CD8-positive, alpha-beta memory T cell (primary cell): ENCODE measurements at regions not wholly inside any gene's neighbourhood (a gene's known extent, or its start where the extent isn't known, plus 50 kb on each side); places are given as distances from the start of the nearest gene placed in this dataset.

Source experiments
- CTCF ChIA-PET: fragments of 350-600 bp; sonication (Branson Sonifier 250); formaldehyde crosslinking; loops from one replicate; lab custom pipeline; 2021; ENCODE audit warnings: antibody characterized with exemption; lab: Charles Lee
- POLR2A ChIA-PET: fragments of 350-600 bp; sonication (Branson Sonifier 250); formaldehyde crosslinking; loops from one replicate; lab custom pipeline; 2021; ENCODE audit warnings: antibody characterized with exemption; lab: Charles Lee
- DNase-seq, 5 donors: peaks; one replicate each; pipeline versions ENCODE4 v3.0.0 to v3.0.0-alpha.2; 2020 to 2022; ENCODE audit warnings: mixed read lengths in 1 of 5
- H3K27ac ChIP-seq: one replicate; pipeline ENCODE4 v1.7.0; 2013; ENCODE audit warnings: low read depth, mild to moderate bottlenecking, low read length, moderate library complexity
- H3K27me3 ChIP-seq: 2 replicates; pipeline ENCODE4 v1.7.0; 2013; ENCODE audit warnings: low read length, mild to moderate bottlenecking; ENCODE audit not compliant: insufficient read depth, poor library complexity, severe bottlenecking
- H3K36me3 ChIP-seq: 2 replicates; pipeline ENCODE4 v1.7.0; 2013; ENCODE audit warnings: mild to moderate bottlenecking, low read length, moderate library complexity; ENCODE audit not compliant: insufficient read depth
- H3K4me1 ChIP-seq: 2 replicates; pipeline ENCODE4 v1.7.0; 2013; ENCODE audit warnings: mild to moderate bottlenecking, low read length, moderate library complexity; ENCODE audit not compliant: insufficient read depth
- H3K4me3 ChIP-seq: 2 replicates; pipeline ENCODE4 v1.7.0; 2013; ENCODE audit warnings: mild to moderate bottlenecking, low read length
- H3K9me3 ChIP-seq: 2 replicates; pipeline ENCODE4 v1.7.0; 2013; ENCODE audit warnings: mild to moderate bottlenecking, low read length
- H3K27ac Mint-ChIP-seq, 8 donors: one replicate each; pipeline ENCODE4 v1.8.0; 2020 to 2021; ENCODE audit warnings: mixed read lengths in 8 of 8, mild to moderate bottlenecking in 6 of 8, inconsistent platforms in 3 of 8, moderate library complexity in 3 of 8
- H3K27me3 Mint-ChIP-seq, 2 donors: one replicate each; pipeline ENCODE4 v1.8.0; 2020 to 2021; ENCODE audit warnings: mixed read lengths in 2 of 2, mild to moderate bottlenecking in 1 of 2, moderate library complexity in 1 of 2
- H3K36me3 Mint-ChIP-seq, 3 donors: one replicate each; pipeline ENCODE4 v1.8.0; 2020 to 2021; ENCODE audit warnings: mixed read lengths in 3 of 3, inconsistent platforms in 1 of 3, mild to moderate bottlenecking in 1 of 3
- H3K4me1 Mint-ChIP-seq, 3 donors: one replicate each; pipeline ENCODE4 v1.8.0; 2020 to 2021; ENCODE audit warnings: mixed read lengths in 3 of 3, inconsistent platforms in 1 of 3, mild to moderate bottlenecking in 1 of 3
- H3K4me3 Mint-ChIP-seq, 7 donors: one replicate each; pipeline ENCODE4 v1.8.0; 2020 to 2021; ENCODE audit warnings: mixed read lengths in 7 of 7, mild to moderate bottlenecking in 6 of 7, moderate library complexity in 4 of 7, inconsistent platforms in 2 of 7
- H3K9me3 Mint-ChIP-seq, 5 donors: one replicate each; pipeline ENCODE4 v1.8.0; 2020 to 2022; ENCODE audit warnings: mixed read lengths in 5 of 5, mild to moderate bottlenecking in 3 of 5, moderate library complexity in 2 of 5, inconsistent platforms in 1 of 5

- peaks cover 0 to 22% (median 8%) of the 10 kb centered on the region in 5 donors for H3K9me3 Mint-ChIP-seq
- H3K27me3 ChIP-seq: no peaks in the 10 kb centered on the region
These were observed 981.5 kb upstream of the ADGRB3 start for GRCh38 chr6:67653561-67653960.

DNA sequence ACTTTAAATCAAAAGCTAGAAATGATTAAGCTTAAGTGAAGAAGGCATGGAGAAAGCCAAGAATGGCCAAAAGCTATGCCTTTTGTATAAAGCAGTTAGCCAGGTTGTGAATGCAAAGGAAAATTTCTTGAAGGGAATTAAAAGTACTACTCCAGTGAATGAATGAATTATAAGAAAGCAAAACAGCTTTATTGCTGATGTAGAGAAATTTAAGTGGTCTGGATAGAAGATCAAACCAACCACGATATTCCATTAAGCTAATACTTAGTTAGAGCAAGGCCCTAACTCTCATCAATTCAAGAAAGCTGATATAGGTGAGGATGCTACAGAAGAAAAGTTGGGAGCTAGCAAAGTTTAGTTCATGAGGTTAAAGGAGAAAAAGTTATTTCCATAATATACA, 988.5 kb upstream of the ADGRB3 start:
- Histone ChIP-seq H3K27ac (no peak overlapping the region), H3K4me1 (no peaks in the 10 kb centered on the region), H3K36me3 (no peaks in the 10 kb centered on the region), H3K9me3 (no peaks in the 10 kb centered on the region), H3K4me3 (no peak overlapping the region), H3K27me3 (no peaks in the 10 kb centered on the region)
- no peak for DNase-seq
- H3K27me3 Mint-ChIP-seq: no peaks in the 10 kb centered on the region
- POLR2A ChIA-PET: no interaction called here
- no peaks in the 10 kb centered on the region for H3K36me3 Mint-ChIP-seq
- CTCF ChIA-PET: no interaction called here
- no peak overlapping the region for H3K27ac Mint-ChIP-seq
- H3K9me3 Mint-ChIP-seq: peaks cover 0 to 6% (median 0%) of the 10 kb centered on the region in 5 donors
- H3K4me3 Mint-ChIP-seq: no peak overlapping the region
- no peaks in the 10 kb centered on the region for H3K4me1 Mint-ChIP-seq

More at GRCh38 chr6:67653561-67653960, 981.5 kb upstream of the ADGRB3 start:
- no peak overlapping the region for H3K27ac ChIP-seq
- no peaks in the 10 kb centered on the region for H3K4me1 ChIP-seq
- no peak for DNase-seq
- no peaks in the 10 kb centered on the region for H3K36me3 Mint-ChIP-seq
- POLR2A ChIA-PET: no interaction called here
- no peaks in the 10 kb centered on the region for H3K27me3 Mint-ChIP-seq
- H3K36me3 ChIP-seq: no peaks in the 10 kb centered on the region
- H3K9me3 ChIP-seq: no peaks in the 10 kb centered on the region
- no peak overlapping the region for H3K4me3 Mint-ChIP-seq
- CTCF ChIA-PET: no interaction called here
- H3K4me3 ChIP-seq: no peak overlapping the region
- no peaks in the 10 kb centered on the region for H3K4me1 Mint-ChIP-seq
- H3K27ac Mint-ChIP-seq: no peak overlapping the region

DNA sequence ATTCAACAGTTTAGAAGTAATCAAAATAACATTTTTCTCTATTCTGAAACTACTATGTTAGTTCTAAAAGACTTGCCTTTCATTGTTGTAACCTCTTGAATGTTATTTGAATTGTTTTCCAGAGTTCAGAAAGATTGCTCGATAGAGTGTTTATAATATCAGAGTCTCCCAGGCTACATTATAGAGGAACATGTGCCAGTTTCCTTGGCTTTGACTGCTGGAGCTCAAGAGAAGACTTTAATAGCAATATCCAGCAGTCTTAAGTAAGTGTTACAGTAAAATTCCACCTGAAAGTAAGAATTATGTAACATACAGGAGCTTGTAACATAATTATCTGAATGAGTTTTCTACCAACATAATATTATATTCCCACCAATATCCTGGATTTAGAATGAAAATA, 991.8 kb upstream of the ADGRB3 start:
- ChIA-PET POLR2A (no interaction called here), CTCF (no interaction called here)
- H3K27ac Mint-ChIP-seq: no peak overlapping the region
- H3K4me3 Mint-ChIP-seq: no peak overlapping the region
- peaks cover 0 to 14% (median 3%) of the 10 kb centered on the region in 5 donors for H3K9me3 Mint-ChIP-seq
- Histone ChIP-seq H3K9me3 (no peaks in the 10 kb centered on the region), H3K4me3 (no peak overlapping the region), H3K27me3 (no peaks in the 10 kb centered on the region), H3K36me3 (no peaks in the 10 kb centered on the region), H3K4me1 (no peaks in the 10 kb centered on the region), H3K27ac (no peak overlapping the region)
- H3K4me1 Mint-ChIP-seq: no peaks in the 10 kb centered on the region
- no peak for DNase-seq
- H3K36me3 Mint-ChIP-seq: no peaks in the 10 kb centered on the region
- H3K27me3 Mint-ChIP-seq: no peaks in the 10 kb centered on the region

GRCh38 chr6:67642582-67642981, 992.5 kb upstream of the ADGRB3 start:
- POLR2A ChIA-PET: no interaction called here
- Mint-ChIP-seq H3K27me3 (no peaks in the 10 kb centered on the region), H3K4me1 (no peaks in the 10 kb centered on the region), H3K27ac (no peak overlapping the region), H3K36me3 (no peaks in the 10 kb centered on the region), H3K9me3 (peaks cover 0 to 14% (median 3%) of the 10 kb centered on the region in 5 donors), H3K4me3 (no peak overlapping the region)
- H3K9me3 ChIP-seq: no peaks in the 10 kb centered on the region
- H3K4me1 ChIP-seq: no peaks in the 10 kb centered on the region
- H3K27me3 ChIP-seq: no peaks in the 10 kb centered on the region
- CTCF ChIA-PET: no interaction called here
- H3K27ac ChIP-seq: no peak overlapping the region
- no peak for DNase-seq
- no peak overlapping the region for H3K4me3 ChIP-seq
- H3K36me3 ChIP-seq: no peaks in the 10 kb centered on the region

DNA sequence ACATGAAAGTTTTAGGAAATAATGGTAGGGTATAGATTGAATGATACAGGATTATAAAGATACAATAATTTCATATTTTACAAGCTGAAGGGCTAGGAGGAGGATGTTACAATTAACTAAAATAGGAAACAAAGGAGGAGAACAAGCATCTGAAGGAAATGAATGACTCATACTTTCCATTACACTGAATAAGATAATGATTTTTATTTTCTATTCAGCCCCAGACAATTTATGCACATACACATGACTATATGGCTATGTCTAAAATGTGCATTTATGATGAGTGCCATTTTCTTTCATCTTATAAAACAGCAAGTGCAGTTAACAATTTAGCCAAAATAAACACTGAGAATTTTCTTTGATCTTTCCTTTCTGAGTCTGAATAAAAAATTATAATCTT, 994.6 kb upstream of the ADGRB3 start:
- H3K9me3 Mint-ChIP-seq: peaks cover 0 to 14% (median 3%) of the 10 kb centered on the region in 5 donors
- DNase-seq: no peak
- H3K36me3 Mint-ChIP-seq: no peaks in the 10 kb centered on the region
- Histone ChIP-seq H3K4me1 (no peaks in the 10 kb centered on the region), H3K36me3 (no peaks in the 10 kb centered on the region), H3K27ac (no peak overlapping the region), H3K27me3 (no peaks in the 10 kb centered on the region), H3K9me3 (no peaks in the 10 kb centered on the region), H3K4me3 (no peak overlapping the region)
- no peaks in the 10 kb centered on the region for H3K27me3 Mint-ChIP-seq
- H3K4me1 Mint-ChIP-seq: no peaks in the 10 kb centered on the region
- CTCF ChIA-PET: no interaction called here
- POLR2A ChIA-PET: no interaction called here
- no peak overlapping the region for H3K27ac Mint-ChIP-seq
- H3K4me3 Mint-ChIP-seq: no peak overlapping the region

DNA sequence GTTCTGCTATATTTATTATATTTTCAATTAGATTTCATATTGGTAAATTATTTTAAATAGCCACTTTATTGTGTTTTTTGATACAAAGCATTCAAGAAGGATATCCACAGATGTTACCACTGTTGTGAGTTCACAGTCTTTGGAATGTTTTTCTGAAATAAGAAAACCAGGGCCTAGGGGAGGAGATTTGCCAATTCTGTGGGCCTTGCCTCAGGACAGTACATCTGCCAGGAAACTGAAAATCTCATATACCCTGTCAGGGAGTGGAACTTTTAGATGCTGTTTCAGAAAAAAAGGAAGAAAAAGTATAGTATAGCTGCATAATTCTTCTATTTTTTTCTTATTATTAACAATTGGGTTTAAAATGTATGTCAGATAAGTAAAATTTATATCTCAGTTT, 995.9 kb upstream of the ADGRB3 start:
- Mint-ChIP-seq H3K9me3 (peaks cover 2 to 20% (median 5%) of the 10 kb centered on the region in 5 donors), H3K4me1 (no peaks in the 10 kb centered on the region), H3K36me3 (no peaks in the 10 kb centered on the region), H3K27ac (no peak overlapping the region), H3K27me3 (no peaks in the 10 kb centered on the region), H3K4me3 (no peak overlapping the region)
- H3K4me3 ChIP-seq: no peak overlapping the region
- no peaks in the 10 kb centered on the region for H3K9me3 ChIP-seq
- no peak for DNase-seq
- no peaks in the 10 kb centered on the region for H3K27me3 ChIP-seq
- H3K4me1 ChIP-seq: no peaks in the 10 kb centered on the region
- no peak overlapping the region for H3K27ac ChIP-seq
- POLR2A ChIA-PET: no interaction called here
- CTCF ChIA-PET: no interaction called here
- H3K36me3 ChIP-seq: no peaks in the 10 kb centered on the region

- peaks cover 0 to 23% (median 15%) of the 10 kb centered on the region in 5 donors for H3K9me3 Mint-ChIP-seq
- Histone ChIP-seq H3K27ac (no peak overlapping the region), H3K4me3 (no peak overlapping the region), H3K9me3 (no peaks in the 10 kb centered on the region), H3K4me1 (no peaks in the 10 kb centered on the region), H3K36me3 (no peaks in the 10 kb centered on the region), H3K27me3 (no peaks in the 10 kb centered on the region)
- ChIA-PET POLR2A (no interaction called here), CTCF (no interaction called here)
- H3K36me3 Mint-ChIP-seq: no peaks in the 10 kb centered on the region
- H3K27ac Mint-ChIP-seq: no peak overlapping the region
- H3K4me1 Mint-ChIP-seq: no peaks in the 10 kb centered on the region
- H3K4me3 Mint-ChIP-seq: no peak overlapping the region
- no peak for DNase-seq
- H3K27me3 Mint-ChIP-seq: no peaks in the 10 kb centered on the region
These were observed 1000.9 kb upstream of the ADGRB3 start for GRCh38 chr6:67634199-67634598.

DNA sequence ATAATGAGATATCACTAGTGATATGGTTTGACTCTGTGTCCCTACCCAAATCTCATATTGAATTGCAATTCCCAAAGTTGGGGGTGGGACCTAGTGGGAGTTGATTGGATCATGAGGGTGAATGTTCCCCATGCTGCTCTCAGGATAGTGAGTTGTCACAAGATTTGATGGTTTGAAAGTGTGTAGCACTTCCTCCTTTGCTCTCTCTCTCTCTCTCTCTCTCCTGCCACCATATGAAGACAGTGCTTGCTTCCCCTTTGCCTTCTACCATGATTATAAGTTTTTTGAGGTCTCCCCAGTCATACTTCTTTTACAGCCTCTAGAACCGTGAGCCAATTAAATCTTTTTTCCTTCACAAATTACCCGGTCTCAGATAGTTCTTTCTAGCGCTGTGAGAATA, 1002.0 kb upstream of the ADGRB3 start:
- H3K4me1 Mint-ChIP-seq: no peaks in the 10 kb centered on the region
- H3K27me3 Mint-ChIP-seq: no peaks in the 10 kb centered on the region
- Histone ChIP-seq H3K36me3 (no peaks in the 10 kb centered on the region), H3K4me1 (no peaks in the 10 kb centered on the region), H3K27ac (no peak overlapping the region), H3K9me3 (no peaks in the 10 kb centered on the region), H3K27me3 (no peaks in the 10 kb centered on the region), H3K4me3 (no peak overlapping the region)
- H3K9me3 Mint-ChIP-seq: peaks cover 0 to 23% (median 12%) of the 10 kb centered on the region in 5 donors
- CTCF ChIA-PET: no interaction called here
- H3K36me3 Mint-ChIP-seq: no peaks in the 10 kb centered on the region
- POLR2A ChIA-PET: no interaction called here
- no peak overlapping the region for H3K4me3 Mint-ChIP-seq
- no peak overlapping the region for H3K27ac Mint-ChIP-seq
- no peak for DNase-seq

DNA sequence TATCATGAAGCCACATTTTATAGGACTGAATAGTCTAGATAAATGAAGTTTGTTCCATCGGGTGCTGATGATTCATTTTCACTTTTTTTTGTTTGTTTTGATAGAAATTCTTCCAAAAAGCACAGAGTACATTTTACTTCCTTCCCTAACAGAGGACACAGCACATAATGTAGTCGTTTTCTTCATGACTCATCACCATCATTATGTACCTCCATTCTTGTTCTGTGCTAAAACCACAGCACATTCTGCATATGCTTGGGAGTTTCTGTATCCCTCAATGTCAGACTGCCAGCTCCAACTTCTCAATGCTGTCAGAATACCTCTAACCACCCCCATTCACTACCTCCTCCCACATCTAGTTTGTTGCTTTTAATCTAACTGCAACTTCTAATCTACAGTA, 1004.9 kb upstream of the ADGRB3 start:
- H3K27me3 Mint-ChIP-seq: no peaks in the 10 kb centered on the region
- peaks cover 3 to 24% (median 11%) of the 10 kb centered on the region in 5 donors for H3K9me3 Mint-ChIP-seq
- no peak overlapping the region for H3K27ac Mint-ChIP-seq
- no peaks in the 10 kb centered on the region for H3K9me3 ChIP-seq
- no peaks in the 10 kb centered on the region for H3K36me3 ChIP-seq
- no peaks in the 10 kb centered on the region for H3K36me3 Mint-ChIP-seq
- no peak overlapping the region for H3K4me3 ChIP-seq
- H3K4me1 Mint-ChIP-seq: no peaks in the 10 kb centered on the region
- no peak overlapping the region for H3K4me3 Mint-ChIP-seq
- no peaks in the 10 kb centered on the region for H3K27me3 ChIP-seq
- no peak for DNase-seq
- POLR2A ChIA-PET: no interaction called here
- CTCF ChIA-PET: interaction anchor here (1.3 kb wide), 1 partner anchor 14 kb away, joined by 3 read pairs; no protein-coding TSS in a partner anchor
- H3K27ac ChIP-seq: no peak overlapping the region
- H3K4me1 ChIP-seq: no peaks in the 10 kb centered on the region
